HG03565 (cell line): ENCODE measurements at regions not wholly inside any gene's neighbourhood (a gene's known extent, or its start where the extent isn't known, plus 50 kb on each side); places are given as distances from the start of the nearest gene placed in this dataset.

Experiments
- ATAC-seq: cut with Tn5 transposase; IDR thresholded peaks from one replicate; pipeline ENCODE4 v1.9.1; 2021; ENCODE audit warnings: mild to moderate bottlenecking, moderate library complexity; ENCODE audit not compliant: unreplicated experiment

DNA sequence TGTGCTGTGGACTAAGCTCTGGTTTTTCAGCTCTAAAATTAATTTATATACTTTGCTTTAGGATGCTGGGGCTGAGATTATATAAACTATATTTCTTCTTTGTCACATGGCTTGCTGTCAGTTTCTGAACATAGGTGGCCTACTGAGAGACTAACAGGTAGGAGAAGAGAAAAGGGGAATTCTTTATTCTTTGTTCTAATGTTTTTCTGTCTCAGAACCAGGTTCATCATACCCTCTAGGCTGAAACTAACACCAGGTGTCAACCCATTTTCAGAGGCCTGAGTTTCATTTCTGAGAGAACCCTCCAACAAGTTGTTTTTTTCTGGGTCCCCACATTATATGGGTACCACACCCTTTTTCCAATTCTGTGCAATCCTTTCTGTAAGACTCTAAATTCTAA, 843.6 kb downstream of the TRIB2 start:
- peak; percentile 47 for ATAC-seq

DNA sequence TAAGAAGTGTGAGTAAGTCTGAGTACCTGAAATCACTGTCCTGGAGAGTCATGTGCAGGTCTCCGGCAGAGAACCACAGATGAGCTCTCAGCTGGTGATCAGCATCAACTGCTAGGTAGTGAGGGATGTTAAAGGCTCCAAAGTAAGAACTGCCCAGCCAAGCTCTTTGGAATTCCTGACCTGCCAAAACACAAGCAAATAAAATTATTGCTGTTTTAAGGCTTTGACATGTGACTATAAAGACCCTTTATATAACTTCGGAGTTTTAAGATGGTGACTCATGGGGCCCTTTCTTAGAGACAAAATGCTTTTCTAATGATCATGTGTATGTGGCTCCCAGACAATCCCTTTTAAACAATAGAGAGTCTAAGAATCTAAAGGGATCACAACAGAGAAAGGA, 855.7 kb downstream of the TRIB2 start:
- no peak for ATAC-seq

GRCh38 chr2:13574831-13575230, 858.1 kb downstream of the TRIB2 start:
- ATAC-seq: no peak

GRCh38 chr2:13576406-13577036, 859.8 kb downstream of the TRIB2 start:
- no peak for ATAC-seq

DNA sequence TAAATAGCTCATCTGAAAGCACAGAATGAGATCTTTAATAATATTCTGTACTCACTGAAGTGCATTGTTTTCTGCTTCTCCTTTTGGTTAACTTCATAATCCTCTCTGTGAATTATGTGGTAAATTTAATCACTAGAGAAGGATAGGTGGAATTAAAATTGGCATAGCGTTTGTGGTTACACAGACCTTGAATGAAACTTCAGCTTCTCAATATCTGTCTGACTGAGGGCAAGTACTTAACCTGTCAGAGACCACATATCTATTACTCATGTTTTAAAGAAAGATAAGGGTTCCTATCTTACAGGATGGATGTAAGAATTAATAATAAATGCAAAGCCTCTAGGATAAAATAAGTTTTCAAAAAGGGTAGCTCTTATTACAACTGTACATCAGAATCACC, 861.8 kb downstream of the TRIB2 start:
- ATAC-seq: peak; percentile 37

- no peak for ATAC-seq
These were observed 864.7 kb downstream of the TRIB2 start for GRCh38 chr2:13581471-13581870.

DNA sequence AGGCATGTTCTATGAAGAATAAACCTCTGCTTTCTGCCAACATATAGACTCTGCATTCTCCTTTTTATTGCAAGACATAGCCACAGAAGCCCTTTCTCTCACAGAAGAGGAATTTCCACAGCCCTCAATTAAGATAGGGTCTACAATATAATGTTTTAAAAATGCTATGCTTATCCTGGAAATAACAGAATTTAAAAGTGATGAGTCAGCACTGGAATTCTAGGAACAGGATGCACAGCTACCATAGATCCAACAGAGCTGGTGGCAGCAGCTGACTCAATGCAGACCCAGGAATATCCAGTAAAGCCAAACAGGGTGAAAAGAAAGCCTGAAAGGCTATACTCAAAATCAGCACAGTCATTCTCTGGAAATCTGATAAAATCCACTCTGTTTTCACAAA, 866.9 kb downstream of the TRIB2 start:
- ATAC-seq: no peak

GRCh38 chr2:13584020-13584419, 867.3 kb downstream of the TRIB2 start:
- no peak for ATAC-seq

GRCh38 chr2:13585732-13586131, 869.0 kb downstream of the TRIB2 start:
- ATAC-seq: no peak

DNA sequence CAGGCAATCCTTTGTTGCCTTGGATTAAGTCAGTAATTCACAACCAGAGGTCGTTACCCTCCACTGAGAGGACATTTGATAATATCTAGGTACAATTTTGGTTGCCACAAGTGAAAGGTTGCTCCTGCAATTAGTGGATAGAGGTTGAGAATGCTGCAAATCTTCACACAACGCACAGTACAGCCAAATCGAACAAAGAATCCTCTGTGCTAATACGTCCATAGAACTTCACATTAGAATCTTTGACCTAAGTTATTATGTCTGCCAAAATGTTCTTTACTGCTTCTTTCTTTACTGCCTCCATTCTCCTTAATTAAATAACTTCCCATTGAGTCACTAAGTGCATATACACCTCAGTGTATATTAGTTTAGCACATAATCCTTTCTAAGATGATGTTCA, 879.5 kb downstream of the TRIB2 start:
- ATAC-seq: no peak

DNA sequence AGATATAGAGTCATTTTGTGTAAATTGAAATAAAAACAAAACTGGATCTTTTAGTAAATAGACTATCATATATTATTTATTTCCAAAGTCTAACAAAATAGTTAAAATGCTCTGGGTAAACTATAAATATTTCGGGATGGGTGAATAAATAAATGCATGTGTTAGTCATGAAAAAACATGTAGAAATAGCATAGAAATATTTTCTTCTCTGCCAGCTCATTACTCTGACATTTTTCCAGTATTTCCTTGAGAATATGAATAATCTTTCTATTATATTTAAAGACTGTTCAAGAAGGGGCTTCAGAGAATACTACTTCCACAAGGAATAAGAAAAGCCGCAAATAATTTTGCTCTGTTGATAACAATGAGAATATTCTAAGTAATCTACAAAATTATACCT, 880.4 kb downstream of the TRIB2 start:
- no peak for ATAC-seq

DNA sequence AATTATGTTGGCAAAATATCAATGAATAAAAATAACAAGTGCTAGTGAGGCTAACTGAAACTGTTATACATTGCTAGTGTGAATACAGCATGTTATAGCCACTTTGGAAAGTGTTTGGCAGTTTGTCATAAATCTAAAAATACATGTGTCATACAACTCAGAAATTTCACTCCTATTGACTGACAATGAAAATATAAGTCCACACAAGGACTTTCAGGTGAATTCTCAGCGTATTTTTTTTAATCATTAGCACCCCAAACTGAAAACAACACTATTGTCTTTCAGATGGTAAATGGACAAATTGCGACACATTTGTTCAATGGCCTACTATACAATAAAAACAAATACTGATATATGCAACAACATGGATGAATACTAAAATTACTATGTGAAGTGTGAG, 884.8 kb downstream of the TRIB2 start:
- ATAC-seq: no peak

DNA sequence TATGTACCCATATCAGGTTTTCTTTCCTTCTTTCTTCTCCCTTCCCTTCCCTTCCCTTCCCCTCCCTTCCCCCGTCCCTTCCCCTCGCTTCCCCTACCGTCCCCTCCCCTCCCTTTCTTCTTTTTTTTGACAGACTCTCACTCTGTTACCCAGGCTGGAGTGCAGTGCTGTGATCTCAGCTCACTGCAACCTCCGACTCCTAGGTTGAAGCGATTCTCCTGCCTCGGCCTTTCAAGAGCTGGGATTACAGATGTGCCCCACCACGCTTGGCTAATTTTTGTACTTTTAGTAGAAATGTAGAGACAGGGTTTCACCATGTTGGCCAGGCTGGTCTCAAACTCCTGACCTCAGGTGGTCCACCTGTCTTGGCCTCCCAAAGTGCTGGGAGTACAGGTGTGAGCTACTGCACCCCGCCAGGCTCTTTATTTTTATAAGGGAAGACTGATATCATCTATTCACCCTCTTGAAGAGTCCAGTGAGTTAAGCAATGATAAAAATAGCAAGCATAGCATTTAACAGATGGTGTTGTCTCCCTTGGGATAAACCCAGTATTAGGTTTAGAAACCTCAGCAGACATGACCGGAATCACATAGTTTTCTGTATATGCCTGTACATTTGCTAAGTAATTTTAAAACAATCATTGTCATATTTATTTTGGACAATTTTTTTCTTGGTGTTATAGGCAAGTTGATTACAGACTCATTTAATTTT, 888.4 kb downstream of the TRIB2 start:
- no peak for ATAC-seq

DNA sequence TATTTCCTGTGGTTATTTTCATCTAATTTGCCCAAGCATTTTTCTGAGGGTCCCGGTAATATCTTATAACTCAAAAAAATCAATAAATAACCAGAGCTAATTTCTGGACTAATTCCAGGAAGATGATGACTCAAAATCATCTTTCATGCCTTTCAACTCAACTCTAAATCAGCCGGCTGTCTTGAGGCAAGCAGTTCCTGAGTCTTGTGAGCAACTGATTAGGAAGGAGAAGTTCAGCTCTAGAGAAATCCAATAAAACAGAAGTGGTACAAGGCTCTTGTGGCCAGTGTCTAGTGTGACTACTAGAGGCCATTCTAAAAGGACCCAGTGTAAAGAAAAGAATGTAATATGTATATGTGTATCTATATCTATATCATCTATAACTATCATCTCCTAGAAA, 890.4 kb downstream of the TRIB2 start:
- no peak for ATAC-seq

DNA sequence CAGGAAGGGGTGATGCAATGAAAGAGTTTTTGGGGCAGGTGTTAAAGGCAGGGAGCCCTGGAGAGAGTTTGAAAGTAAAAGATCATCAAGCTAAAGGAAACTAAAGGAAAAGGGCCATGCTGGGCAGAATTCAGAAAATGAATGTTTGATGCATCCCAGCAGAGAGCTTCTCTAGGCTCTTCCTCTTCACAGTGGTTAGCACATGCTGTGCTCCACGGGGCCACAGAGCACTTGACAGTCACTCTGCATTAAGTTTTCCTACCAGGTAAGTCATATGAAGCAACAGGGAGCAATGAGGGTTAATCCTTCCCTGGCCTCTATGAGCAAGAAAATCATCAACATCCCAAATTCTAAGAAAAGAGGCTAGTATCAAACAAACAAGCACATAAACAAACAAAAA, 895.2 kb downstream of the TRIB2 start:
- ATAC-seq: no peak

DNA sequence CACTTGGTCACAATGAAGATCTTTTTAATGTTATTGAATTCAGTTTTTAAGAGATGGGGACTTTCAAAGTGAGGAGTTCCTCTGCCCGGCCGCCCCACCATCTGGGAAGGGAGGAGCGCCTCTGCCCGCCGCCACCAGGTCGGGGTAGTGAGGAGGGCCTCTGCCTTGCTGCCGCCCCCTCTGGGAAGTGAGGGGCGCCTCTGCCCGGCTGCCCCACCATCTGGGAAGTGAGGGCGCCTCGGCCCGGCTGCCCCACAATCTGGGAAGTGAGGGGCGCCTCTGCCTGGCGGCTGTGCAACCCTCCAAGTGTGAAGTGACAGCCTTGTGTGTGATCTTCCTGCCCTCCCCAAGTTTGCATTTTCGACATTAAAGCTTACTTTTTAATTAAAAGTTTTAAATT, 899.3 kb downstream of the TRIB2 start:
- no peak for ATAC-seq

GRCh38 chr2:13616616-13617015, 899.9 kb downstream of the TRIB2 start:
- no peak for ATAC-seq

DNA sequence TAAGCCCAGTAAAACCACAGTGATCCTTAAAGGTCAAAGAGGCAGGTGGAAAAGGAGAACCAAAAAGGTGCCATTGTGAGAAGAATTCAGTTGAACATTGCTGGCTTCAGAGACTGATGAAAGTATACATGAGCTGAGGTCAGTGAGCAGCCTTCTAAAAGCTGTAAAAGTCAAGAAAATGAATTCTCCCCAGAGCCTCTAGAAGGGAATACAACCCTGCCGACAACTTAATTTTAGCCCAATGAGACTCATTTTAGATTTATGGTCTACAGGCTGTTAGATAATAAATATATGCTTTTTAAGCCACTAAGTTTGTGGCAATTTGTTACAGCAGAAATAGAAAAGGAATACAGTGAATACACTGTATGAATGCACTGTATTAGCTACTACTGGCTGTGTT, 911.4 kb downstream of the TRIB2 start:
- no peak for ATAC-seq

- ATAC-seq: no peak
These were observed 921.4 kb downstream of the TRIB2 start for GRCh38 chr2:13638181-13638580.

DNA sequence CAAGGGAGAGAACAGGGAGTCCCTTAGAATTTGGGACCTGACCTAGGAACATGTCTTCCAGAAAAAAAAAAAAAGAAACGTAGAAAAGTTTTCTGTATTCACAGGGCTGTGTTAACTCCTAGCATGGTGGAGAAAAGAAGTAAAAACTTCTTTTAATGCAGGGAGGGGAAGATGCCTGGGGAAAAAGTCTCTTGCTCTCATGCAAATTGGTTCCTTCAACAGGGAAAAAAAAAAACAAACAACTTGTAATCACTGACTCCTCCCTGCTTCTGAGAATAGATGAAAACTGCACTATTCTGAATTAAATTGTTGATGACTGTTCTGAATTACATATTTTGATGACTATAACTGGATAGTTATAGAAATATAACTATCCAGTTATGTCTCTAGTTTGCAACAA, 933.2 kb downstream of the TRIB2 start:
- ATAC-seq: no peak

GRCh38 chr2:13650586-13651180, 933.9 kb downstream of the TRIB2 start:
- ATAC-seq: no peak

DNA sequence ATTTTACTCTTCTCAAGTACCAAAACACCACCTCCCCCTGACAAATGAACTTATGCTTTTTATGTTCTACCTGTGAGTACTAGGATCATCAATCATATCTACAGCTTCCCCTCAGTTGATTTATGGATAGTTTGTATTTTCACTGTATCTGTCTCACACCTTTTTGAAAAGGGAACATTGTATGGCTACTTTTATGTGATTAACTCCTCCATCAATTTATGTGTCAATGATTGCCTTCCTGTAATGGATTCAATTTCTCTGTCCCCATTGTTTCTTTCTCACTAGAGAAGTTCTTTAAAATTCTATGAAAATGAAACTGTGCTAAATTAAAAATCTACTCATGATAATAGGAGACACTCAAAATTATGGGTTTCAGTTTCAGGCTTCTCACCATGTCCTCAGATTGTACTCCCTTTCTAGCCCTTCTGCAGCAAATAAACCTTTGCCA, 935.0 kb downstream of the TRIB2 start:
- ATAC-seq: peak; percentile 50
